ENCODE measurements at regions not wholly inside any gene's neighbourhood (a gene's known extent, or its start where the extent isn't known, plus 50 kb on each side); places are given as distances from the start of the nearest gene placed in this dataset.
"Not testable (repeated sequence)": the region's sequence is repeated elsewhere in the genome, so short reads cannot be mapped to it uniquely, and the experiment has no call there.

DNA sequence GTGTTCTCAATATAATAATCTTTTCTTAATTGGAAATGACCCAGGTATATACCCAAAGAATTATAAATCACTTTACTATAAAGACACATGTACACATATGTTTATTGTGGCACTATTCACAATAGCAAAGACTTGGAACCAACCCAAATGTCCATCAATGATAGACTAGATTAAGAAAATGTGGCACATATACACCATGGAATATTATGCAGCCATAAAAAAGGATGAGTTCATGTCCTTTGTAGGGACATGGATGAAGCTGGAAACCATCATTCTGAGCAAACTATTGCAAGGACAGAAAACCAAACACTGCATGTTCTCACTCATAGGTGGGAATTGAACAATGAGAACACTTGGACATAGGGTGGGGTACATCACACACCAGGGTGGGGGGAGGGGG, 56.8 kb downstream of the SCGB2B2 start:
- not testable (repeated sequence) for H3K4me3 ChIP-seq (ENCODE audit: low read depth, low read length); FAIRE-seq; DNase-seq (ENCODE audit: low read depth); H3K27me3 ChIP-seq (ENCODE audit: control insufficient read depth, insufficient read depth, low read length); H3K36me3 ChIP-seq (ENCODE audit: control insufficient read depth, insufficient read depth, low read length)

DNA sequence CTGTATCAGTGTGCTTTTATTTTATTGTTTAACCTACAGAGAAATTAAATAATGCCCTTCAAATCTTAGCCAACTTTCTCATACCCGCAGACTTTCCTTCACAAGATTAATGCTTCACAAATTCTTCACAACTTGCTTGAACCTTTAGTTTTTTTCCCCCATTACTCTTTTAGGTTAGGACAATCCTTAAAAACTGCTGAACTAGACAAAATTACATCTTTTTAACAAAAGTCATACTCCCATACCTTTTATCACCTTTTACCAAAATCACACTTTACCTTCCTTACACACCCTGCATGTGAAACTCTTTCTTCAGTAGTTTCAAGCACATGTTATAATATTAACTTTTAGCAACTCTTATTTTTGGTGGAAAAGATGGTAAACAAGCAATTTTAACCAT, 58.5 kb downstream of the SCGB2B2 start:
- H3K27me3 ChIP-seq (ENCODE audit: control insufficient read depth, insufficient read depth, low read length), result no peaks in the 10 kb centered on the region
- TF ChIP-seq, protein P1, sequence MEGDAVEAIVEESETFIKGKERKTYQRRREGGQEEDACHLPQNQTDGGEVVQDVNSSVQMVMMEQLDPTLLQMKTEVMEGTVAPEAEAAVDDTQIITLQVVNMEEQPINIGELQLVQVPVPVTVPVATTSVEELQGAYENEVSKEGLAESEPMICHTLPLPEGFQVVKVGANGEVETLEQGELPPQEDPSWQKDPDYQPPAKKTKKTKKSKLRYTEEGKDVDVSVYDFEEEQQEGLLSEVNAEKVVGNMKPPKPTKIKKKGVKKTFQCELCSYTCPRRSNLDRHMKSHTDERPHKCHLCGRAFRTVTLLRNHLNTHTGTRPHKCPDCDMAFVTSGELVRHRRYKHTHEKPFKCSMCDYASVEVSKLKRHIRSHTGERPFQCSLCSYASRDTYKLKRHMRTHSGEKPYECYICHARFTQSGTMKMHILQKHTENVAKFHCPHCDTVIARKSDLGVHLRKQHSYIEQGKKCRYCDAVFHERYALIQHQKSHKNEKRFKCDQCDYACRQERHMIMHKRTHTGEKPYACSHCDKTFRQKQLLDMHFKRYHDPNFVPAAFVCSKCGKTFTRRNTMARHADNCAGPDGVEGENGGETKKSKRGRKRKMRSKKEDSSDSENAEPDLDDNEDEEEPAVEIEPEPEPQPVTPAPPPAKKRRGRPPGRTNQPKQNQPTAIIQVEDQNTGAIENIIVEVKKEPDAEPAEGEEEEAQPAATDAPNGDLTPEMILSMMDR (IDR thresholded peaks at IDR 0.05; ENCODE audit: insufficient read depth, low read length, severe bottlenecking), result no peak
- H3K4me3 ChIP-seq (ENCODE audit: low read depth, low read length), result no peak overlapping the region
- H3K36me3 ChIP-seq (ENCODE audit: control insufficient read depth, insufficient read depth, low read length), result no peaks in the 10 kb centered on the region
- no peak for DNase-seq (ENCODE audit: low read depth)
- no peak for FAIRE-seq

DNA sequence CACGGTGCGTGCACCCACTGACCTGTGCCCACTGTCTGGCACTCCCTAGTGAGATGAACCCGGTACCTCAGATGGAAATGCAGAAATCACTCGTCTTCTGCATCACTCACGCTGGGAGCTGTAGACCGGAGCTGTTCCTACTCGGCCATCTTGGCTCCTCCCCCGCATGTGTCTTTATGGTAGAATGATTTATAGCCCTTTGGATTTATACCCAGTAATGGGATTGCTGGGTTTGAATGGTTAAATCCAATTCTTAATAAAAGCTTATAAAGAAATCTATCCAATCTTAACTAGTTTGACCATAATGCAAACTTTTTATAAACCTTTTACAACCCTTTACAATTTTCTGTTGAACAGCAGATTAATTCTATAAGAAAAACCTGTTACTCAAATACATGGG, 59.0 kb downstream of the SCGB2B2 start:
- H3K27me3 ChIP-seq (ENCODE audit: control insufficient read depth, insufficient read depth, low read length); FAIRE-seq; DNase-seq (ENCODE audit: low read depth); H3K36me3 ChIP-seq (ENCODE audit: control insufficient read depth, insufficient read depth, low read length); H3K4me3 ChIP-seq (ENCODE audit: low read depth, low read length): not testable (repeated sequence)

DNA sequence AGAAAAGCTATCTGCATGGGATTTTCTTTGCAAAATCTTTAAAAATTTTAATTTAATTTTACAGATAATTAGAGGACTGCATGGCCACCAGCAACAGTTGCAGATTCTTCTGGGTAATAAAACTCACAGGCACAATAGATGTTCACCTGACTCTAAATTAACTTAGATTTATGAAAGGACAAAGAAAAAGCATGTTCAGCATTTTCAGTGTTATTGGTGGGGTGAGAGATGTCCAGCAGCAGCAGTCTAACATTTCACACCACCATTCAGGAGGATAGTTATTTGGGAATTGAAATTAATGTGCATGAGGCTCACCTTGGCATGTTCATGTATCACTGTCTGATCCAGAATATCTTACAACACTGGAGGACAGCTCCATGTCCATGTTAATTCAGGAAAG, 74.0 kb downstream of the SCGB2B2 start:
- DNase-seq (ENCODE audit: low read depth) (no peak), FAIRE-seq (no peak)
- H3K4me3 ChIP-seq (ENCODE audit: low read depth, low read length), result no peak overlapping the region
- no peaks in the 10 kb centered on the region for H3K27me3 ChIP-seq (ENCODE audit: control insufficient read depth, insufficient read depth, low read length)
- TF ChIP-seq, protein P1 (IDR thresholded peaks at IDR 0.05; ENCODE audit: insufficient read depth, low read length, severe bottlenecking), result no peak
- no peaks in the 10 kb centered on the region for H3K36me3 ChIP-seq (ENCODE audit: control insufficient read depth, insufficient read depth, low read length)

DNA sequence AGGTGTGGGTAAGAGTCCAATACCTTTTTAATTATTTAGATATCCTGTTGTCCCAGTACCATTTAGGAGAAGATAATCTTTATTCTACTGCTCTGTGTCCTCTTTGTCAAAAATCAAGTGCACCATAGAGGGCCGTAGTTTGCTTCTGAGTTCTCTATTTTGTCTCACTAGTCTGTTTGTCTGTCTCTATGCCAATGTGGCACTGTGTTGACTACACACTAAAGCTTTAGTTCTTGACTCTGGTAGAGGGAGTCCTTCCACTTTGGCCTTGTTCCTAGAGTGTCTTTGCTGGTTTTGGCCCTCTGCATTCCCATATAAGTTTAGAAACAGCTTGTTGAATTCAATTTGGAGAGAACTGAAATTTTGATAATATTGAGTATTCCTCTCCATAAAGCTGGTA, 75.9 kb downstream of the SCGB2B2 start:
- Histone ChIP-seq H3K27me3 (ENCODE audit: control insufficient read depth, insufficient read depth, low read length) (no peaks in the 10 kb centered on the region), H3K4me3 (ENCODE audit: low read depth, low read length) (no peak overlapping the region), H3K36me3 (ENCODE audit: control insufficient read depth, insufficient read depth, low read length) (no peaks in the 10 kb centered on the region)
- no peak for FAIRE-seq
- TF ChIP-seq, protein P1 (IDR thresholded peaks at IDR 0.05; ENCODE audit: insufficient read depth, low read length, severe bottlenecking), result no peak
- DNase-seq (ENCODE audit: low read depth), result no peak

DNA sequence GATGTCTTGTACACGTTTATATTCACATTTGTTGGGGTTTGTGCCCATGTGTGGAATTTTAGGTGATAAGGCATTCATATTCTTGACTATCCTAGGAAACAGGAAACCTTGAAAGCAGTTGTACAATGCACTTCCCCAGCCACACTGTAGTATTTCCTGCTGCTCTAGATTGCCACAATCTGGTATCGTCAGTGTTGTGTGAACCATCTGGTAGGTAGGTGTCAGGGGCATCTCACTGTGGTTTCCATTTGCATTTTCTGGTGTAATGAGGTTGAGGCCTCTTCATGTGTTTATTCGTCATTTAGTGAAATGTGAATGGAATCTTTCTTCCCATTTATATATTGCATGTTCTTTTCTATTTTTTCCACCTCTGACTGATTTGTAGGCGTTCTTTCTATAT, 76.6 kb downstream of the SCGB2B2 start:
- Histone ChIP-seq H3K36me3 (ENCODE audit: control insufficient read depth, insufficient read depth, low read length) (no peaks in the 10 kb centered on the region), H3K4me3 (ENCODE audit: low read depth, low read length) (no peak overlapping the region), H3K27me3 (ENCODE audit: control insufficient read depth, insufficient read depth, low read length) (no peaks in the 10 kb centered on the region)
- TF ChIP-seq, protein P1 (IDR thresholded peaks at IDR 0.05; ENCODE audit: insufficient read depth, low read length, severe bottlenecking), result no peak
- FAIRE-seq (no peak), DNase-seq (ENCODE audit: low read depth) (no peak)

DNA sequence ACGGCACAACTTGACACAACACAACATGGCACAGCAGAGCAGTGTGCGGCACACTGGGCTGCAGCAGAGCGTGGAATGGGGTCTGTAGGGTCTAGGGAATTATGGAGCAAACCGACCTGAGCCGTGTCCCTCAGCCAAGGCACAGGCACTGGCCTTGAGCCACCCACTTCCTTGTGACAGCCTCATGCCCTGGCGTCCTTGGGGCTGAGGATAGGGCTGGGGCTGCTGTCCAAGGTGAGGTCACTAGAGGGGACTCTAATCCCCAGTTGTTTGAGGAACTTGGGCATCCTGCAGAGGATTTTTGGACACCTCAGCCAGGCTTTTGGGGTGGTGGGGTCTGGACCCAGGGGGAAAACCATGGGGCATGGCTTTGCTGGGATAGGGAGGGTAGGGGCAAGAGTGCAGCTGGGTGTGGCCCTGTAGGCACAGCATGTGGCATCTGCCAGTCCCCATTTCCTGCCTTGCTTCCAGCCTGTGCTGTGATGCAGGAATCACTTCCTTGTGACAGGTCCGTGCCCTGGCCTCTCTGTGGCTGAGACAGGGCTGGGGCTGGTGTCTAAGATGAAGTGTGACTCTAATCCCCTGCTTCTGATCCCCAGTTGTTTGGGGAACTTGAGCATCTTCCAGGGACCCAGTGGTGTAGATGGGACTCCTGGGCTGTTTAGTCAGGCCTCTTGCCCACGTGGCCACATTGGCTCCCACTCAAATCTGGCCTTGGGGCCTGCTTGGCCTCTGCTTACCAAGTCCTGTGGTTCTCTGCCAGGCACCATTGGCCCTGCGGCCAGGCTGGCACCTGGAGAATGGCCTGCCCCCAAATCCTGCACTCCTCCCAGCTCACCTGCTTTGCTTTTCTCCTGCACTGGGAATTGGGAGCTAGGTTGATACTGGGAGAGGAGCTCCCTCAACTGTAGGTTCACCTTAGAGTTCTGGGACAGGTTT, 78.5 kb downstream of the SCGB2B2 start:
- no peaks in the 10 kb centered on the region for H3K36me3 ChIP-seq (ENCODE audit: control insufficient read depth, insufficient read depth, low read length)
- TF ChIP-seq, protein P1 (IDR thresholded peaks at IDR 0.05; ENCODE audit: insufficient read depth, low read length, severe bottlenecking), result no peak
- no peak overlapping the region for H3K4me3 ChIP-seq (ENCODE audit: low read depth, low read length)
- no peak for FAIRE-seq
- H3K27me3 ChIP-seq (ENCODE audit: control insufficient read depth, insufficient read depth, low read length), result no peaks in the 10 kb centered on the region
- no peak for DNase-seq (ENCODE audit: low read depth)
